ENCODE measurements at regions not wholly inside any gene's neighbourhood (a gene's known extent, or its start where the extent isn't known, plus 50 kb on each side); places are given as distances from the start of the nearest gene placed in this dataset.

DNA sequence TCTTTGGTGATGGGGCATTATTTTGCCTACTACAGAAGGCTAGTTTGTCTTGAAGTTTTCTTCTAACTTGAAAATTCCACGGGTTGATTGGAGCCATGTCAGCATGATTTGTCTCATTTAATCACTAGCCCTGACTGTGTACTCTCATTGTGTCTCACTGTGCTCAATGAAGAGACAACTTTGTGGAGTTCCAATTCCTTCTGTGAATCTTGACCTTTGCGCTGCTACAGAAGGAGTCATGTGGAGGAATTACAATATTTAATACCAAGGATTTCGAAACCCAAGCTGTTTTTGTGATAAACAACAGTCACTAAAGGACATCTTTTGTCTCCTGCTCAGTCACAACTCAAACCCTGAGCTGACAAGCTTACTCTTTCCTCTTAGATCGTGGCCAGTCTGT lies 98.6 kb upstream of the ACTBL2 start:
- Histone ChIP-seq H3K4me1 (peaks cover 0 to 7% (median 0%) of the 10 kb centered on the region in 12 donors), H3K9me3 (peaks cover 0 to 7% (median 0%) of the 10 kb centered on the region in 12 donors), H3K27ac (no peak overlapping the region), H3K36me3 (no peaks in the 10 kb centered on the region), H3K27me3 (no peaks in the 10 kb centered on the region), H3K4me3 (no peak overlapping the region)
- intact Hi-C loops (cut with DNase I): no loop called here
- WGBS, 4 donors: 83 to 93% (median 89%) methylated on average over 4 of the region's 4 CpGs
- ATAC-seq: no peak
- TF ChIP-seq, protein P1, sequence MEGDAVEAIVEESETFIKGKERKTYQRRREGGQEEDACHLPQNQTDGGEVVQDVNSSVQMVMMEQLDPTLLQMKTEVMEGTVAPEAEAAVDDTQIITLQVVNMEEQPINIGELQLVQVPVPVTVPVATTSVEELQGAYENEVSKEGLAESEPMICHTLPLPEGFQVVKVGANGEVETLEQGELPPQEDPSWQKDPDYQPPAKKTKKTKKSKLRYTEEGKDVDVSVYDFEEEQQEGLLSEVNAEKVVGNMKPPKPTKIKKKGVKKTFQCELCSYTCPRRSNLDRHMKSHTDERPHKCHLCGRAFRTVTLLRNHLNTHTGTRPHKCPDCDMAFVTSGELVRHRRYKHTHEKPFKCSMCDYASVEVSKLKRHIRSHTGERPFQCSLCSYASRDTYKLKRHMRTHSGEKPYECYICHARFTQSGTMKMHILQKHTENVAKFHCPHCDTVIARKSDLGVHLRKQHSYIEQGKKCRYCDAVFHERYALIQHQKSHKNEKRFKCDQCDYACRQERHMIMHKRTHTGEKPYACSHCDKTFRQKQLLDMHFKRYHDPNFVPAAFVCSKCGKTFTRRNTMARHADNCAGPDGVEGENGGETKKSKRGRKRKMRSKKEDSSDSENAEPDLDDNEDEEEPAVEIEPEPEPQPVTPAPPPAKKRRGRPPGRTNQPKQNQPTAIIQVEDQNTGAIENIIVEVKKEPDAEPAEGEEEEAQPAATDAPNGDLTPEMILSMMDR (IDR thresholded peaks at IDR 0.05): no peak
- TF ChIP-seq POLR2A (IDR thresholded peaks at IDR 0.05): no peak
- no peak for DNase-seq

DNA sequence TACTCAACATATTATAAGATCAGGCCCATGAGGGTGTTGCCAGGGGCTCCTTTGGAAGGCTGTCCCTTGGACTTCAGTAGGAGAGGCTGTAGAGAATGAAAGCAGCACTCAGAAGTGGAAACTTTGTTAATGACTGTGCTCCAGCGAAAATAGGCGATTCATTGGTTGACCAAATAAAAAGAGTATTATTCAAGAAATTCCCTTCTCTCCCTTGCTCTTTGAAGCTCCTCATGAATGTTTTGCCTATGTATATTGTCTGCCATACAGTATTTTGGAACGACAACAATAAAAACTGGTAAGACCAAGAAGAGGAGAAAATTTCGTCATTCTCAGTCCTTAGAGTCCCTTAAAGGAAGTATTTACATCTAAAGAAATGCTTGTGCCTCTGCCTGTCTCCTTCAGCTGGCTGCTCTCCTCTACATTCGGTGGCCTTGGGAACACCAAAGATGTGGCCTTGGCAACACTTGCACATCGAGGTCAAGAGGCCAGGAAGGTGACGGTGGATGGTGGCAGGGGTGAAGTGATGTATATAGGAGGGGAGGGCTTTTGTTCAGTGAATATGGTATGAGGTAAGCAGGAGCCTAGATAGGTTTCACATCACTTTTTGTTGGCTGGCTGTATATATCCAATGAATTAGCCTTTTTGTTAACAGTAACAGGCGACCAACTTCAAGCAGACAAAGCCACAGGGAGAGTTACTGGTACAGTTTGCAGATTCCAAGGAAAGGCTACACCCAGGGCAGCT lies 95.0 kb upstream of the ACTBL2 start:
- TF ChIP-seq, protein P1 (IDR thresholded peaks at IDR 0.05): no peak
- TF ChIP-seq POLR2A (IDR thresholded peaks at IDR 0.05): no peak
- ATAC-seq (no peak), DNase-seq (no peak)
- intact Hi-C loops (cut with DNase I): no loop called here
- peaks cover 0 to 2% (median 0%) of the 10 kb centered on the region in 12 donors for H3K4me1 ChIP-seq
- peaks cover 0 to 7% (median 0%) of the 10 kb centered on the region in 12 donors for H3K9me3 ChIP-seq
- H3K36me3 ChIP-seq: no peaks in the 10 kb centered on the region
- H3K4me3 ChIP-seq: no peak overlapping the region
- 85 to 88% (median 86%) methylated on average over 8 of the region's 8 CpGs for WGBS, 4 donors
- no peak overlapping the region for H3K27ac ChIP-seq
- no peaks in the 10 kb centered on the region for H3K27me3 ChIP-seq

DNA sequence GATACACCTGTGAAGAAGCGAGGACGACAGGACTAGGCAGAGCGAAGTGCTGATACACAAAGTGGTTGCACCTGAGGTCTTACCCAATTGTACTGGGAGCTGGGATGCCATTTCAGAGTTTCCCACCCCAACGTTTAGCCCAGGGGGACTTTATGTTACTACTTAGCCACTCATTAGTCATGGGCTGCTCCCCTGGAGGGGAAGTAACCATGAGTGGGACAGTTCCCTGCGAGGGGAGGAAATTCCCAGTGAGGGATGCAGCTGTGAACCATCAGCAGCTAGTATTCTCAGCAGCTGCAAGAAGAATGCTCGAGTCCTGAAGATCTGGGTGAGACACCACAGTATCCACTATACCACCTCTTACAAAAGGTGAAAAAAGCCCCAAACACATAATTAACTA lies 93.7 kb upstream of the ACTBL2 start:
- no peak overlapping the region for H3K4me3 ChIP-seq
- DNase-seq (no peak), ATAC-seq (no peak)
- WGBS, 4 donors: 79 to 83% (median 80%) methylated on average over 6 of the region's 6 CpGs
- TF ChIP-seq, protein P1 (IDR thresholded peaks at IDR 0.05): no peak
- no peak for TF ChIP-seq POLR2A (IDR thresholded peaks at IDR 0.05)
- H3K4me1 ChIP-seq: peaks cover 0 to 3% (median 0%) of the 10 kb centered on the region in 12 donors
- intact Hi-C loops (cut with DNase I): no loop called here
- H3K36me3 ChIP-seq: no peaks in the 10 kb centered on the region
- peaks cover 0 to 7% (median 0%) of the 10 kb centered on the region in 12 donors for H3K9me3 ChIP-seq
- H3K27ac ChIP-seq: no peak overlapping the region
- H3K27me3 ChIP-seq: no peaks in the 10 kb centered on the region

DNA sequence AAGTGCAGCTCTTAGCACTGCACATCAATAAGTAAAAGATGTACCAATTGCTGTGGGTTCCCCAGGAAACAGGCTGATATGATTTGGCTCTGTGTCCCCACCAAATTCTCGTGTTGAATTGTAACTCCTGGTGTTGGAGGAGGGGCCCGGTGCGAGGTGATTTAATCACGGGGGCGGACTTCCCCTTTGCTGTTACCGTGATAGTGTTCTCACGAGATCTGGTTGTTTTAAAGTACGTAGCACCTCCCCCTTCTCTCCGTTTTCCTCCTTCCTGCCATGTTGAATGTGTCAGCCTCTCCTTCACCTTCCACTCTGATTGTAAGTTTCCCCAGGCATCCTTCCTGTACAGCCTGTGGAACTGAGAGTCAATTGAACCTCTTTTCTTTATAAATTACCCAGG lies 93.2 kb upstream of the ACTBL2 start:
- Histone ChIP-seq H3K4me3 (no peak overlapping the region), H3K36me3 (no peaks in the 10 kb centered on the region), H3K9me3 (peaks cover 0 to 5% (median 0%) of the 10 kb centered on the region in 12 donors), H3K4me1 (peaks cover 0 to 3% (median 0%) of the 10 kb centered on the region in 12 donors), H3K27me3 (no peaks in the 10 kb centered on the region), H3K27ac (no peak overlapping the region)
- TF ChIP-seq POLR2A (IDR thresholded peaks at IDR 0.05): no peak
- TF ChIP-seq, protein P1 (IDR thresholded peaks at IDR 0.05): no peak
- 67 to 73% (median 70%) methylated on average over 9 of the region's 9 CpGs for WGBS, 4 donors
- intact Hi-C loops (cut with DNase I): no loop called here
- no peak for DNase-seq
- ATAC-seq: no peak
